Panc1 (cell line): ENCODE measurements at regions not wholly inside any gene's neighbourhood (a gene's known extent, or its start where the extent isn't known, plus 50 kb on each side); places are given as distances from the start of the nearest gene placed in this dataset.
"Not testable (repeated sequence)": the region's sequence is repeated elsewhere in the genome, so short reads cannot be mapped to it uniquely, and the experiment has no call there.

ENCODE experiments used
- ATAC-seq: fragments of 200-7000 bp; cut with Tn5 transposase; 2 replicates; pipeline ENCODE4 v1.9.1; 2020; ENCODE audit warnings: mild to moderate bottlenecking, moderate library complexity
- BruUV-seq: library from RNA; stranded (reverse); fragments of 400-500 nt; replicated peaks from 2 replicates; lab custom pipeline; 2021; lab: Mats Ljungman, UMichigan
- CTCF ChIA-PET: fragments of 300-600 bp; sonication (Branson Sonifier 250); formaldehyde crosslinking; loops from one replicate; lab custom pipeline; 2022; ENCODE audit warnings: antibody characterized with exemption; lab: Charles Lee
- POLR2A ChIA-PET: fragments of 300-600 bp; sonication (Branson Sonifier 250); formaldehyde crosslinking; loops from one replicate; lab custom pipeline; 2022; ENCODE audit warnings: antibody characterized with exemption; lab: Charles Lee
- DNase-seq: peaks from one replicate; pipeline ENCODE4 v3.0.0-alpha.2; 2010; ENCODE audit warnings: low read depth, low spot score
- H3K27ac ChIP-seq: 2 replicates; pipeline ENCODE4 v1.5.1; 2011; ENCODE audit warnings: mild to moderate bottlenecking, low read length, inconsistent platforms
- H3K27me3 ChIP-seq: fragments of 200-500 bp; sonication (Bioruptor generic); 2 replicates; pipeline ENCODE4 v1.6.0; 2014; ENCODE audit warnings: low read length, inconsistent platforms; ENCODE audit not compliant: control insufficient read depth, insufficient read depth
- H3K36me3 ChIP-seq: fragments of 200-500 bp; sonication (Bioruptor generic); 2 replicates; pipeline ENCODE4 v1.5.1; 2014; ENCODE audit warnings: inconsistent platforms, mild to moderate bottlenecking, low read length, moderate library complexity; ENCODE audit not compliant: control insufficient read depth, insufficient read depth
- H3K4me1 ChIP-seq: 2 replicates; pipeline ENCODE4 v1.5.1; 2011; ENCODE audit warnings: inconsistent platforms, mild to moderate bottlenecking, low read length, moderate library complexity; ENCODE audit not compliant: control insufficient read depth, insufficient read depth
- H3K4me3 ChIP-seq, 2 experiments: 2 replicates each; pipeline ENCODE4 v1.5.1; 2011 to 2012; ENCODE audit warnings: low read depth in 2 of 2, low read length in 2 of 2, mild to moderate bottlenecking in 2 of 2, inconsistent platforms in 1 of 2, moderate library complexity in 1 of 2
- H3K9me3 ChIP-seq: fragments of 200-500 bp; sonication (Bioruptor generic); 2 replicates; pipeline ENCODE4 v1.5.1; 2014; ENCODE audit warnings: low read depth, mild to moderate bottlenecking, inconsistent platforms, low read length, moderate library complexity; ENCODE audit not compliant: control insufficient read depth, insufficient read depth
- CTCF ChIP-seq: fragments of 450-650 bp; IDR thresholded peaks from 2 replicates; pipeline ENCODE4 v1.5.1; 2017; ENCODE audit warnings: mild to moderate bottlenecking
- POLR2AphosphoS5 ChIP-seq: IDR thresholded peaks from 2 replicates; pipeline ENCODE4 v1.6.1; 2012; ENCODE audit warnings: mild to moderate bottlenecking, low read depth, low read length, moderate library complexity
- REST ChIP-seq, 2 experiments: IDR thresholded peaks; 2 replicates each; pipeline ENCODE4 v1.6.1; 2011 to 2012; ENCODE audit warnings: low read depth in 2 of 2, control low read depth in 1 of 2, low read length in 1 of 2, mild to moderate bottlenecking in 1 of 2, moderate library complexity in 1 of 2; ENCODE audit not compliant: insufficient read depth in 1 of 2
- SIN3A ChIP-seq: IDR thresholded peaks from 2 replicates; pipeline ENCODE4 v1.6.1; 2012; ENCODE audit warnings: low read depth, mild to moderate bottlenecking, low read length, moderate library complexity, borderline replicate concordance; ENCODE audit not compliant: insufficient read depth
- TCF7L2 ChIP-seq: IDR thresholded peaks from 2 replicates; pipeline ENCODE4 v1.6.1; 2011; ENCODE audit warnings: mild to moderate bottlenecking, low read depth, low read length, inconsistent platforms
- in situ Hi-C: cut with HindIII; loops from 2 replicates; pipeline ENCODE4 v1.10.0; 2016; ENCODE audit warnings: low sequenced_read_pairs, low pct_unique_long_range_greater_than_20kb
- intact Hi-C: fragments of 100-400 bp; cut with micrococcal nuclease; formaldehyde crosslinking; loops from one replicate; pipeline ENCODE4 v1.10.0; 2022; ENCODE audit not compliant: unreplicated experiment

GRCh38 chr3:110352841-110353604 lies 718.6 kb upstream of the NECTIN3 start:
- H3K27ac ChIP-seq = no peak overlapping the region
- intact Hi-C loops = no loop called here
- no peaks in the 10 kb centered on the region for H3K27me3 ChIP-seq
- ATAC-seq (no peak), DNase-seq (no peak)
- no peaks in the 10 kb centered on the region for H3K9me3 ChIP-seq
- CTCF ChIA-PET = no interaction called here
- no peak overlapping the region for H3K4me3 ChIP-seq
- no peak for TF ChIP-seq SIN3A
- TF ChIP-seq POLR2AphosphoS5 = no peak
- no peak for TF ChIP-seq CTCF
- TF ChIP-seq REST (IDR thresholded peaks at IDR 0.05; ENCODE audit: insufficient read depth in 1 of 2, low read depth in 2 of 2, low read length in 1 of 2) = no peak
- TF ChIP-seq TCF7L2 = no peak
- H3K36me3 ChIP-seq = no peaks in the 10 kb centered on the region
- POLR2A ChIA-PET = no interaction called here
- H3K4me1 ChIP-seq = no peaks in the 10 kb centered on the region
- no TSS peak for BruUV-seq
- in situ Hi-C loops = no loop called here

- H3K9me3 ChIP-seq = no peaks in the 10 kb centered on the region
- BruUV-seq = no TSS peak
- no peak for DNase-seq
- POLR2A ChIA-PET = no interaction called here
- H3K4me3 ChIP-seq = no peak overlapping the region
- ATAC-seq = no peak
- H3K27me3 ChIP-seq = no peaks in the 10 kb centered on the region
- TF ChIP-seq POLR2AphosphoS5 (no peak), CTCF (no peak), TCF7L2 (no peak), REST (IDR thresholded peaks at IDR 0.05; ENCODE audit: insufficient read depth in 1 of 2, low read depth in 2 of 2, low read length in 1 of 2) (no peak), SIN3A (no peak)
- H3K27ac ChIP-seq = no peak overlapping the region
- intact Hi-C loops = no loop called here
- H3K4me1 ChIP-seq = no peaks in the 10 kb centered on the region
- CTCF ChIA-PET = no interaction called here
- in situ Hi-C loops = no loop called here
- H3K36me3 ChIP-seq = no peaks in the 10 kb centered on the region
Measured at GRCh38 chr3:110362751-110363150, 708.9 kb upstream of the NECTIN3 start.

- ATAC-seq, BruUV-seq, H3K27ac ChIP-seq, CTCF ChIA-PET, intact Hi-C loops, DNase-seq, H3K4me1 ChIP-seq, H3K36me3 ChIP-seq, H3K9me3 ChIP-seq, POLR2A ChIA-PET, H3K4me3 ChIP-seq, in situ Hi-C loops, H3K27me3 ChIP-seq: not testable (repeated sequence)
Measured at GRCh38 chr3:110367289-110367688, 704.3 kb upstream of the NECTIN3 start.
